ENCODE measurements at regions not wholly inside any gene's neighbourhood (a gene's known extent, or its start where the extent isn't known, plus 50 kb on each side); places are given as distances from the start of the nearest gene placed in this dataset.

DNA sequence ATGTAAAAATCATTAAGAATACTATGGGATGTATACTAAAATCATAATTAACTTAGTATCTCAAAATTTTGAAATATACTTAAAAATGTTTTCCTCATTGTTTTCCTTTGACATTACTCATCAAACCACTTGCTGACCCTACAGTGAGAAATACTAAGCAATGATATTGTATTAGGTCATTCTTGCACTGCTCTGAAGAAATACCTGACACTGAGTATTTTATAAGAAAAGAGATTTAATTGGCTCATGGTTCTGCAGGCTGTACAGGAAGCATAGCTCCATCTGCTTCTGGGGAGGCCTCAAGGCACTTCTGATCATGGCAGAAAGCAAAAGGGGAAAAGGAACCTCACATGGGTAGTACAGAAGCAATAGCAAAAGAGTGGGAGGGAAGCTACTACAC lies 950.9 kb upstream of the CHORDC1 start:
- ATAC-seq = no peak
- TF ChIP-seq FOXP1 (CRISPR knock-in tag; IDR thresholded peaks at IDR 0.05; ENCODE audit: borderline replicate concordance) = no peak
- TF ChIP-seq NR2C2 (CRISPR knock-in tag; IDR thresholded peaks at IDR 0.05) = no peak
- no peak for TF ChIP-seq TP53 (CRISPR knock-in tag; IDR thresholded peaks at IDR 0.05)
- TF ChIP-seq PRRX2 (CRISPR knock-in tag; IDR thresholded peaks at IDR 0.05) = no peak
- TF ChIP-seq, protein P1, sequence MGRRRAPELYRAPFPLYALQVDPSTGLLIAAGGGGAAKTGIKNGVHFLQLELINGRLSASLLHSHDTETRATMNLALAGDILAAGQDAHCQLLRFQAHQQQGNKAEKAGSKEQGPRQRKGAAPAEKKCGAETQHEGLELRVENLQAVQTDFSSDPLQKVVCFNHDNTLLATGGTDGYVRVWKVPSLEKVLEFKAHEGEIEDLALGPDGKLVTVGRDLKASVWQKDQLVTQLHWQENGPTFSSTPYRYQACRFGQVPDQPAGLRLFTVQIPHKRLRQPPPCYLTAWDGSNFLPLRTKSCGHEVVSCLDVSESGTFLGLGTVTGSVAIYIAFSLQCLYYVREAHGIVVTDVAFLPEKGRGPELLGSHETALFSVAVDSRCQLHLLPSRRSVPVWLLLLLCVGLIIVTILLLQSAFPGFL (CRISPR knock-in tag; IDR thresholded peaks at IDR 0.05; ENCODE audit: borderline replicate concordance) = no peak
- TF ChIP-seq, protein P2, sequence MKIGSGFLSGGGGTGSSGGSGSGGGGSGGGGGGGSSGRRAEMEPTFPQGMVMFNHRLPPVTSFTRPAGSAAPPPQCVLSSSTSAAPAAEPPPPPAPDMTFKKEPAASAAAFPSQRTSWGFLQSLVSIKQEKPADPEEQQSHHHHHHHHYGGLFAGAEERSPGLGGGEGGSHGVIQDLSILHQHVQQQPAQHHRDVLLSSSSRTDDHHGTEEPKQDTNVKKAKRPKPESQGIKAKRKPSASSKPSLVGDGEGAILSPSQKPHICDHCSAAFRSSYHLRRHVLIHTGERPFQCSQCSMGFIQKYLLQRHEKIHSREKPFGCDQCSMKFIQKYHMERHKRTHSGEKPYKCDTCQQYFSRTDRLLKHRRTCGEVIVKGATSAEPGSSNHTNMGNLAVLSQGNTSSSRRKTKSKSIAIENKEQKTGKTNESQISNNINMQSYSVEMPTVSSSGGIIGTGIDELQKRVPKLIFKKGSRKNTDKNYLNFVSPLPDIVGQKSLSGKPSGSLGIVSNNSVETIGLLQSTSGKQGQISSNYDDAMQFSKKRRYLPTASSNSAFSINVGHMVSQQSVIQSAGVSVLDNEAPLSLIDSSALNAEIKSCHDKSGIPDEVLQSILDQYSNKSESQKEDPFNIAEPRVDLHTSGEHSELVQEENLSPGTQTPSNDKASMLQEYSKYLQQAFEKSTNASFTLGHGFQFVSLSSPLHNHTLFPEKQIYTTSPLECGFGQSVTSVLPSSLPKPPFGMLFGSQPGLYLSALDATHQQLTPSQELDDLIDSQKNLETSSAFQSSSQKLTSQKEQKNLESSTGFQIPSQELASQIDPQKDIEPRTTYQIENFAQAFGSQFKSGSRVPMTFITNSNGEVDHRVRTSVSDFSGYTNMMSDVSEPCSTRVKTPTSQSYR (CRISPR knock-in tag; IDR thresholded peaks at IDR 0.05) = no peak
- TF ChIP-seq TCF7 (CRISPR knock-in tag; IDR thresholded peaks at IDR 0.05; ENCODE audit: low read depth) = no peak
- no peak for TF ChIP-seq ZNF219 (CRISPR knock-in tag; IDR thresholded peaks at IDR 0.05; ENCODE audit: borderline replicate concordance)
- TF ChIP-seq, protein P3, sequence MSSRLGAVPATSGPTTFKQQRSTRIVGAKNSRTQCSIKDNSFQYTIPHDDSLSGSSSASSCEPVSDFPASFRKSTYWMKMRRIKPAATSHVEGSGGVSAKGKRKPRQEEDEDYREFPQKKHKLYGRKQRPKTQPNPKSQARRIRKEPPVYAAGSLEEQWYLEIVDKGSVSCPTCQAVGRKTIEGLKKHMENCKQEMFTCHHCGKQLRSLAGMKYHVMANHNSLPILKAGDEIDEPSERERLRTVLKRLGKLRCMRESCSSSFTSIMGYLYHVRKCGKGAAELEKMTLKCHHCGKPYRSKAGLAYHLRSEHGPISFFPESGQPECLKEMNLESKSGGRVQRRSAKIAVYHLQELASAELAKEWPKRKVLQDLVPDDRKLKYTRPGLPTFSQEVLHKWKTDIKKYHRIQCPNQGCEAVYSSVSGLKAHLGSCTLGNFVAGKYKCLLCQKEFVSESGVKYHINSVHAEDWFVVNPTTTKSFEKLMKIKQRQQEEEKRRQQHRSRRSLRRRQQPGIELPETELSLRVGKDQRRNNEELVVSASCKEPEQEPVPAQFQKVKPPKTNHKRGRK (CRISPR knock-in tag; IDR thresholded peaks at IDR 0.05; ENCODE audit: borderline replicate concordance) = no peak
- no peak for TF ChIP-seq NFE2L1 (CRISPR knock-in tag; IDR thresholded peaks at IDR 0.05)
- TF ChIP-seq, protein P4, sequence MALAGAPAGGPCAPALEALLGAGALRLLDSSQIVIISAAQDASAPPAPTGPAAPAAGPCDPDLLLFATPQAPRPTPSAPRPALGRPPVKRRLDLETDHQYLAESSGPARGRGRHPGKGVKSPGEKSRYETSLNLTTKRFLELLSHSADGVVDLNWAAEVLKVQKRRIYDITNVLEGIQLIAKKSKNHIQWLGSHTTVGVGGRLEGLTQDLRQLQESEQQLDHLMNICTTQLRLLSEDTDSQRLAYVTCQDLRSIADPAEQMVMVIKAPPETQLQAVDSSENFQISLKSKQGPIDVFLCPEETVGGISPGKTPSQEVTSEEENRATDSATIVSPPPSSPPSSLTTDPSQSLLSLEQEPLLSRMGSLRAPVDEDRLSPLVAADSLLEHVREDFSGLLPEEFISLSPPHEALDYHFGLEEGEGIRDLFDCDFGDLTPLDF (CRISPR knock-in tag; IDR thresholded peaks at IDR 0.05) = no peak
- TF ChIP-seq, protein P5, sequence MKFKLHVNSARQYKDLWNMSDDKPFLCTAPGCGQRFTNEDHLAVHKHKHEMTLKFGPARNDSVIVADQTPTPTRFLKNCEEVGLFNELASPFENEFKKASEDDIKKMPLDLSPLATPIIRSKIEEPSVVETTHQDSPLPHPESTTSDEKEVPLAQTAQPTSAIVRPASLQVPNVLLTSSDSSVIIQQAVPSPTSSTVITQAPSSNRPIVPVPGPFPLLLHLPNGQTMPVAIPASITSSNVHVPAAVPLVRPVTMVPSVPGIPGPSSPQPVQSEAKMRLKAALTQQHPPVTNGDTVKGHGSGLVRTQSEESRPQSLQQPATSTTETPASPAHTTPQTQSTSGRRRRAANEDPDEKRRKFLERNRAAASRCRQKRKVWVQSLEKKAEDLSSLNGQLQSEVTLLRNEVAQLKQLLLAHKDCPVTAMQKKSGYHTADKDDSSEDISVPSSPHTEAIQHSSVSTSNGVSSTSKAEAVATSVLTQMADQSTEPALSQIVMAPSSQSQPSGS (CRISPR knock-in tag; IDR thresholded peaks at IDR 0.05; ENCODE audit: borderline replicate concordance, low read depth) = no peak
- TF ChIP-seq, protein P6, sequence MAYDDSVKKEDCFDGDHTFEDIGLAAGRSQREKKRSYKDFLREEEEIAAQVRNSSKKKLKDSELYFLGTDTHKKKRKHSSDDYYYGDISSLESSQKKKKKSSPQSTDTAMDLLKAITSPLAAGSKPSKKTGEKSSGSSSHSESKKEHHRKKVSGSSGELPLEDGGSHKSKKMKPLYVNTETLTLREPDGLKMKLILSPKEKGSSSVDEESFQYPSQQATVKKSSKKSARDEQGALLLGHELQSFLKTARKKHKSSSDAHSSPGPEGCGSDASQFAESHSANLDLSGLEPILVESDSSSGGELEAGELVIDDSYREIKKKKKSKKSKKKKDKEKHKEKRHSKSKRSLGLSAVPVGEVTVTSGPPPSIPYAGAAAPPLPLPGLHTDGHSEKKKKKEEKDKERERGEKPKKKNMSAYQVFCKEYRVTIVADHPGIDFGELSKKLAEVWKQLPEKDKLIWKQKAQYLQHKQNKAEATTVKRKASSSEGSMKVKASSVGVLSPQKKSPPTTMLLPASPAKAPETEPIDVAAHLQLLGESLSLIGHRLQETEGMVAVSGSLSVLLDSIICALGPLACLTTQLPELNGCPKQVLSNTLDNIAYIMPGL (CRISPR knock-in tag; IDR thresholded peaks at IDR 0.05) = no peak
- TF ChIP-seq, protein P7, sequence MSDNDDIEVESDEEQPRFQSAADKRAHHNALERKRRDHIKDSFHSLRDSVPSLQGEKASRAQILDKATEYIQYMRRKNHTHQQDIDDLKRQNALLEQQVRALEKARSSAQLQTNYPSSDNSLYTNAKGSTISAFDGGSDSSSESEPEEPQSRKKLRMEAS (CRISPR knock-in tag; IDR thresholded peaks at IDR 0.05) = no peak
- TF ChIP-seq, protein P8, sequence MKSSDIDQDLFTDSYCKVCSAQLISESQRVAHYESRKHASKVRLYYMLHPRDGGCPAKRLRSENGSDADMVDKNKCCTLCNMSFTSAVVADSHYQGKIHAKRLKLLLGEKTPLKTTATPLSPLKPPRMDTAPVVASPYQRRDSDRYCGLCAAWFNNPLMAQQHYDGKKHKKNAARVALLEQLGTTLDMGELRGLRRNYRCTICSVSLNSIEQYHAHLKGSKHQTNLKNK (CRISPR knock-in tag; IDR thresholded peaks at IDR 0.05) = no peak
- TF ChIP-seq, protein P9, sequence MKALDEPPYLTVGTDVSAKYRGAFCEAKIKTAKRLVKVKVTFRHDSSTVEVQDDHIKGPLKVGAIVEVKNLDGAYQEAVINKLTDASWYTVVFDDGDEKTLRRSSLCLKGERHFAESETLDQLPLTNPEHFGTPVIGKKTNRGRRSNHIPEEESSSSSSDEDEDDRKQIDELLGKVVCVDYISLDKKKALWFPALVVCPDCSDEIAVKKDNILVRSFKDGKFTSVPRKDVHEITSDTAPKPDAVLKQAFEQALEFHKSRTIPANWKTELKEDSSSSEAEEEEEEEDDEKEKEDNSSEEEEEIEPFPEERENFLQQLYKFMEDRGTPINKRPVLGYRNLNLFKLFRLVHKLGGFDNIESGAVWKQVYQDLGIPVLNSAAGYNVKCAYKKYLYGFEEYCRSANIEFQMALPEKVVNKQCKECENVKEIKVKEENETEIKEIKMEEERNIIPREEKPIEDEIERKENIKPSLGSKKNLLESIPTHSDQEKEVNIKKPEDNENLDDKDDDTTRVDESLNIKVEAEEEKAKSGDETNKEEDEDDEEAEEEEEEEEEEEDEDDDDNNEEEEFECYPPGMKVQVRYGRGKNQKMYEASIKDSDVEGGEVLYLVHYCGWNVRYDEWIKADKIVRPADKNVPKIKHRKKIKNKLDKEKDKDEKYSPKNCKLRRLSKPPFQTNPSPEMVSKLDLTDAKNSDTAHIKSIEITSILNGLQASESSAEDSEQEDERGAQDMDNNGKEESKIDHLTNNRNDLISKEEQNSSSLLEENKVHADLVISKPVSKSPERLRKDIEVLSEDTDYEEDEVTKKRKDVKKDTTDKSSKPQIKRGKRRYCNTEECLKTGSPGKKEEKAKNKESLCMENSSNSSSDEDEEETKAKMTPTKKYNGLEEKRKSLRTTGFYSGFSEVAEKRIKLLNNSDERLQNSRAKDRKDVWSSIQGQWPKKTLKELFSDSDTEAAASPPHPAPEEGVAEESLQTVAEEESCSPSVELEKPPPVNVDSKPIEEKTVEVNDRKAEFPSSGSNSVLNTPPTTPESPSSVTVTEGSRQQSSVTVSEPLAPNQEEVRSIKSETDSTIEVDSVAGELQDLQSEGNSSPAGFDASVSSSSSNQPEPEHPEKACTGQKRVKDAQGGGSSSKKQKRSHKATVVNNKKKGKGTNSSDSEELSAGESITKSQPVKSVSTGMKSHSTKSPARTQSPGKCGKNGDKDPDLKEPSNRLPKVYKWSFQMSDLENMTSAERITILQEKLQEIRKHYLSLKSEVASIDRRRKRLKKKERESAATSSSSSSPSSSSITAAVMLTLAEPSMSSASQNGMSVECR (CRISPR knock-in tag; IDR thresholded peaks at IDR 0.05; ENCODE audit: borderline replicate concordance) = no peak
- Mint-ChIP-seq H3K4me1 (0 out of 2 replicates have a peak, but pooled peaks cover 3% of the 10 kb centered on the region), H3K36me3 (no peaks in the 10 kb centered on the region), H3K27ac (no peak overlapping the region), H3K4me3 (no peak overlapping the region), H3K27me3 (ENCODE audit: low read depth) (no peaks in the 10 kb centered on the region), H3K9me3 (no peaks in the 10 kb centered on the region)
- POLR2A ChIA-PET = no interaction called here
- DNase-seq (ENCODE audit: low spot score) = no peak
- CTCF ChIA-PET = no interaction called here
